SK-N-MC (cell line): ENCODE measurements at regions not wholly inside any gene's neighbourhood (a gene's known extent, or its start where the extent isn't known, plus 50 kb on each side); places are given as distances from the start of the nearest gene placed in this dataset.

Experiments used
- EZH2 ChIP-seq: fragments of 200-600 bp; sonication (generic); IDR thresholded peaks from one replicate; pipeline ENCODE4 v1.6.1; 2017; ENCODE audit warnings: antibody characterized with exemption
- POLR2AphosphoS5 ChIP-seq: IDR thresholded peaks from 2 replicates; pipeline ENCODE4 v1.6.1; 2012; ENCODE audit warnings: mild to moderate bottlenecking, low read depth, low read length, borderline replicate concordance

GRCh38 chr15:61534986-61535385, 305.9 kb upstream of the RORA start:
- TF ChIP-seq POLR2AphosphoS5 (no peak), EZH2 (no peak)
